Small intestine (tissue), 7 donors: ENCODE measurements at regions not wholly inside any gene's neighbourhood (a gene's known extent, or its start where the extent isn't known, plus 50 kb on each side); places are given as distances from the start of the nearest gene placed in this dataset.
"Not testable (repeated sequence)": the region's sequence is repeated elsewhere in the genome, so short reads cannot be mapped to it uniquely, and the experiment has no call there.

ENCODE experiments used
- DNase-seq, 2 donors: peaks; one replicate each; pipeline versions ENCODE4 v3.0.0 to v3.0.0-alpha.2; 2013
- FAIRE-seq: peaks from 2 replicates; lab custom pipeline; 2012; peaks lifted over from hg19 to GRCh38; lab: Jason Lieb, UNC
- H3K27ac ChIP-seq, 3 donors: one replicate each; pipeline ENCODE4 v1.5.1; 2013; ENCODE audit warnings: low read length in 2 of 3, mild to moderate bottlenecking in 2 of 3, control low read depth in 1 of 3, inconsistent platforms in 1 of 3, low read depth in 1 of 3, moderate library complexity in 1 of 3
- H3K27me3 ChIP-seq, 3 donors: one replicate each; pipeline ENCODE4 v1.6.1; 2013; ENCODE audit warnings: low read length in 3 of 3, inconsistent platforms in 1 of 3; ENCODE audit not compliant: control insufficient read depth in 3 of 3, insufficient read depth in 3 of 3
- H3K36me3 ChIP-seq, 3 donors: one replicate each; pipeline ENCODE4 v1.6.1; 2013; ENCODE audit warnings: low read length in 3 of 3, inconsistent platforms in 1 of 3, low read depth in 1 of 3, mild to moderate bottlenecking in 1 of 3, moderate library complexity in 1 of 3; ENCODE audit not compliant: control insufficient read depth in 3 of 3, insufficient read depth in 2 of 3
- H3K4me1 ChIP-seq, 3 donors: one replicate each; pipeline ENCODE4 v1.6.1; 2013; ENCODE audit warnings: low read length in 2 of 3, inconsistent platforms in 1 of 3, low read depth in 1 of 3, mild to moderate bottlenecking in 1 of 3, moderate library complexity in 1 of 3; ENCODE audit not compliant: control insufficient read depth in 3 of 3, insufficient read depth in 2 of 3
- H3K4me3 ChIP-seq, 3 donors: one replicate each; pipeline ENCODE4 v1.5.1; 2013; ENCODE audit warnings: low read length in 3 of 3, control low read depth in 1 of 3, inconsistent platforms in 1 of 3, low read depth in 1 of 3, mild to moderate bottlenecking in 1 of 3, moderate library complexity in 1 of 3
- H3K9me3 ChIP-seq, 2 donors: one replicate each; pipeline ENCODE4 v1.6.1; 2013; ENCODE audit warnings: low read depth in 1 of 2, low read length in 1 of 2; ENCODE audit not compliant: control insufficient read depth in 2 of 2, insufficient read depth in 1 of 2
- WGBS, 3 donors: extraction: QIAGEN DNeasy Blood & Tissue Kit; methylation state at CpG; one replicate each; pipeline ENCODE4 v1.1.7; 2013; 5-methylcytosine and 5-hydroxymethylcytosine counted together
- donor health status: healthy with polysubstance abuse.
- donor health status: control.
- donor health status: control.
- donor health status: Bipolar disorder and iron deficiency.
- donor health status: healthy.

DNA sequence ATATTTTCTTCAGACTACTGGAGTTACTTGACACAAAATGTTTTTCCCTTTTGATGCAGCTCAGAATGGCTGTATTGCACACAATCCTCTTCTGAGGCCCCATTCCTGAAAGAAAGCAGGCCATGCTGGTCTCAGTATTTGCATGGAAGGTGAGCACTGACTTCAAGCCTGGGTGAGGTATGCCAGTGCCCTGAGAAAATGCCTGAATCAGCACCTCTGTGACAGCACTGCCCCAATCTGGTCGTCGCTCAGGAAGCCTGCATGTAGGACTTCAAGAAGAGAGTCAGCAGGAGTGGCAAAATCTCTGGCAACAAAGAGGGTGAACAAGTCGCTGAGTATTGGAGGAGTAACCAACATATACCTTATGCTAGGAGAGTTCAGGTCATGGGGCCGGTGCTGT is 425.2 kb upstream of the PIK3R1 start:
- no peak for DNase-seq
- WGBS, 3 donors = 81 to 95% (median 91%) methylated on average over 4 of the region's 4 CpGs
- no peaks in the 10 kb centered on the region for H3K27me3 ChIP-seq
- H3K9me3 ChIP-seq = no peaks in the 10 kb centered on the region
- FAIRE-seq = no peak
- H3K4me1 ChIP-seq = no peaks in the 10 kb centered on the region
- H3K36me3 ChIP-seq = no peaks in the 10 kb centered on the region
- no peak overlapping the region for H3K4me3 ChIP-seq
- H3K27ac ChIP-seq = no peak overlapping the region

DNA sequence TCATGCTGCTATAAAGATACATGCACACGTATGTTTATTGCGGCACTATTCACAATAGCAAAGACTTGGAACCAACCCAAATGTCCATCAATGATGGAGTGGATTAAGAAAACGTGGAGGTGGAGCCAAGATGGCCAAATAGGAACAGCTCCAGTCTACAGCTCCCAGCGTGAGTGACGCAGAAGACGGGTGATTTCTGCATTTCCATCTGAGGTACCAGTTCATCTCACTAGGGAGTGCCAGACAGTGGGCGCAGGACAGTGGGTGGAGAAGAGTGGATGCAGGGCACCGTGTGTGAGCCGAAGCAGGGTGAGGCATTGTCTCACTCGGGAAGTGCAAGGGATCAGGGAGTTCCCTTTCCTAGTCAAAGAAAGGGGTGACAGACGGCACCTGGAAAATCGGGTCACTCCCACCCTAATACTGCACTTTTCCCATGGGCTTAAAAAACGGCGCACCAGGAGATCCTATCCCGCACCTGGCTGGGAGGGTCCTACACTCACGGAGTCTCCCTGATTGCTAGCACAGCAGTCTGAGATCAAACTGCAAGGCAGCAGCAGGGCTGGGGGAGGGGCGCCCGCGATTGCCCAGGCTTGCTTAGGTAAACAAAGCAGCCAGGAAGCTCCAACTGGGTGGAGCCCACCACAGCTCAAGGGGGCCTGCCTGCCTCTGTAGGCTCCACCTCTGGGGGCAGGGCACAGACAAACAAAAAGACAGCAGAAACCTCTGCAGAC is 435.5 kb upstream of the PIK3R1 start:
- H3K4me1 ChIP-seq, FAIRE-seq, H3K27me3 ChIP-seq, H3K9me3 ChIP-seq, H3K4me3 ChIP-seq, H3K36me3 ChIP-seq, DNase-seq, H3K27ac ChIP-seq: not testable (repeated sequence)
- 73 to 88% (median 82%) methylated on average over 16 to 19 of the region's 19 CpGs for WGBS, 3 donors

DNA sequence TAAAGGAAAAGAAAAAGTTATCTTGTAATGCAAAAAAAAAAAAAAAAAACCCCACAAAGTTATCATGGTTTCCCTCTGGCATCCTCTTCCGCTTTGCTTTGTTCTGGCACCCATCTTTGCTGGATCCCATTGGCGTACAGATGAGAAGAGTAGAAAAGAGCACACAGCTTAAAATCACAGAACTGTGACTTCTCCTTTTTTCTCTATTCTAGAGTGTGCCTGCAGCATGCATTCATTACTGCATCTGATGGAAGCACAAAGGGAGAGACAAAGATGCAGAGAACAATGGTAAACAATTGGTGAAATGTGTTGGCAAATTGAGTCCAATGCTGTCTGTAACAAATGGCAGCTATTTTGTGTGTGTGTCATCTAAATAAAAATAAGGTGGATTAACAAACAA is 440.8 kb upstream of the PIK3R1 start:
- H3K36me3 ChIP-seq = no peaks in the 10 kb centered on the region

DNA sequence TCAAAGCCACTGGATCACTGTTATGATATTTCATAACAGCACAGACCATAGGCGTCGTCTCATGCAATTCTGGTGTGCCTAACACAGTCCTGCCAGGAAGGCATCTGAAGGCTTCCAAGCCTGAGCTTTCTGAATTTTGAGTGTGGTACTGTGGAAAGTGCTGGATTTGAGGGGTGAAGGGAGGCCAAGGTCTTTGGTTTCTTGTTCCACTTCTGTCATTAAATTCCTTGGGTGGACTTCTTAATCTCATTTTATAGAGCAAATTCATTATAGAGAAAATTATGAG is 441.3 kb upstream of the PIK3R1 start:
- Histone ChIP-seq H3K4me3 (no peak overlapping the region), H3K27ac (peak overlapping the region; percentile 5 to 90 (median 51)), H3K4me1 (peaks cover 2 to 38% (median 2%) of the 10 kb centered on the region in 3 donors), H3K36me3 (no peaks in the 10 kb centered on the region), H3K9me3 (no peaks in the 10 kb centered on the region), H3K27me3 (no peaks in the 10 kb centered on the region)
- no peak for FAIRE-seq
- no peak for DNase-seq
- 7 to 52% (median 27%) methylated on average over 2 of the region's 2 CpGs for WGBS, 3 donors

More for the DNA sequence above, 440.8 kb upstream of the PIK3R1 start:
- no peak overlapping the region for H3K27ac ChIP-seq
- DNase-seq = no peak
- no peak overlapping the region for H3K4me3 ChIP-seq
- H3K9me3 ChIP-seq = no peaks in the 10 kb centered on the region
- 89 to 94% (median 94%) methylated on average over 2 of the region's 2 CpGs for WGBS, 3 donors
- H3K4me1 ChIP-seq = peaks cover 2 to 35% (median 2%) of the 10 kb centered on the region in 3 donors
- FAIRE-seq = no peak
- no peaks in the 10 kb centered on the region for H3K27me3 ChIP-seq

DNA sequence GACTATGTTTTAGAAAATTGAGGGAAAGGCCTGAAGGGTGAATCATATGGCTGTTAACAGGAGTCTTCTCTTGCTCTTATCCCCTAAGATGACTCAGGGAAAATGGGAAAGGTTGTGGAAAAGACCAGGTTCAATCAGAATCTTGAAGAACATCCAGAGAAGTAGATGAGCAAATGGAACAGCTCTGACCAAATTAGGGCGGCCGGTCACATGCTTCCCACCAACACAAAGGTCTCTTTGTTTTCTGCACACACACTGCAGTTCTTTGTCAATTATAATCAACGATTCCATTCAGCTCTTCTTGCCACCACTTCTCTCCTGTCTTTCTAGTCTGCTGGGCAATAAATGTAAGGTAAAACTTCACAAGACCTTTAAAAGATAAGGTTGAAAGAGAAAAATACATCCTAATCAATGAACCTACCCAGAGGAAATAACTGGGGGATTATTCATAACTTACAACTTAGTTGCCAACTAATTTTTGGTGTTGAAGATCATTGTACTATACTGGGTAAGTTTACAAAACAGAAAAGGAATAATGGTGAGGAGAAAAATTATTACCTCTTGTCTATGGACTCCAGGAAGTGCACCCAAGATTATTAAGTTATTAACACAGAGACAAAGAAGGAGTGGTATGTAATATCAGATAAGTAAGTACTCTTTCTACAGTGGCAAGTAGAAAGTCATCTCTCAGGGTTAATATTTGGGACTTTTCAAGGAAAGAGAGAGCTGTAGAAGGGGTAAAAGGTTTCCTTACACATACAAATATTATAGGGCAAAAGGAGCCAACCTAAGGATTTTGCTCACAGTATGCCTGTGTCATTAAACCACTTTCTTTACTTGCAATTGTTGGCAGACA is 441.9 kb upstream of the PIK3R1 start:
- Histone ChIP-seq H3K27me3 (no peaks in the 10 kb centered on the region), H3K27ac (peak overlapping the region; percentile 48 to 90 (median 51)), H3K36me3 (no peaks in the 10 kb centered on the region), H3K4me3 (no peak overlapping the region), H3K4me1 (peaks cover 2 to 38% (median 2%) of the 10 kb centered on the region in 3 donors), H3K9me3 (no peaks in the 10 kb centered on the region)
- WGBS, 3 donors = 17 to 65% (median 51%) methylated on average over 3 of the region's 3 CpGs
- DNase-seq = peak; percentile 73 to 74
- no peak for FAIRE-seq

- no peak for FAIRE-seq
- no peak for DNase-seq
- H3K4me1 ChIP-seq = peaks cover 2 to 39% (median 2%) of the 10 kb centered on the region in 3 donors
- no peaks in the 10 kb centered on the region for H3K9me3 ChIP-seq
- no peaks in the 10 kb centered on the region for H3K36me3 ChIP-seq
- WGBS, 3 donors = 84 to 93% (median 89%) methylated on average over 6 of the region's 6 CpGs
- peak overlapping the region in 1 of 3 donors; percentile 51 for H3K27ac ChIP-seq
- no peaks in the 10 kb centered on the region for H3K27me3 ChIP-seq
- H3K4me3 ChIP-seq = no peak overlapping the region
Observed at GRCh38 chr5:67771791-67772190, 443.8 kb upstream of the PIK3R1 start.

DNA sequence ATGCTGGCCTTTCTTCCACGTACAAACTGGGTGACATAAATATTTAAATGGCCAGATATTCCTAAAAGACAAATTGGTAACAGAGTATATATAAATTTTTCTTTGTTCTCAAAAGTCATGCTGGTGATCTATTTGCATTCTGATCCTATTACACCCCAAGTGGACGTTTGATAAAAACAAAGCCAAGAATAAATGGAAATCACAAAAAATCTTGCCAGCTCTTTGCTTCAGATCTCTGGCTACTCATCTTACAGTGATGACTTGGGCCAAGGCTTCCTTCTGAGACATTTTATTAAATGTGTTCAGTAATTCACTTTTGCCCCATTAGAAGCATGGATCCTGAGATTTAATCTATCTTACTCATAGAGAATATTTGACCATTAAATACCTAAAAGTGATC is 444.3 kb upstream of the PIK3R1 start:
- no peaks in the 10 kb centered on the region for H3K27me3 ChIP-seq
- H3K4me1 ChIP-seq = peaks cover 2 to 43% (median 2%) of the 10 kb centered on the region in 3 donors
- no peaks in the 10 kb centered on the region for H3K9me3 ChIP-seq
- DNase-seq = no peak
- H3K27ac ChIP-seq = peak overlapping the region in 2 of 3 donors; percentile 44 to 51
- 18 to 35% (median 18%) methylated on average over 2 of the region's 2 CpGs for WGBS, 3 donors
- no peak overlapping the region for H3K4me3 ChIP-seq
- H3K36me3 ChIP-seq = no peaks in the 10 kb centered on the region
- no peak for FAIRE-seq

DNA sequence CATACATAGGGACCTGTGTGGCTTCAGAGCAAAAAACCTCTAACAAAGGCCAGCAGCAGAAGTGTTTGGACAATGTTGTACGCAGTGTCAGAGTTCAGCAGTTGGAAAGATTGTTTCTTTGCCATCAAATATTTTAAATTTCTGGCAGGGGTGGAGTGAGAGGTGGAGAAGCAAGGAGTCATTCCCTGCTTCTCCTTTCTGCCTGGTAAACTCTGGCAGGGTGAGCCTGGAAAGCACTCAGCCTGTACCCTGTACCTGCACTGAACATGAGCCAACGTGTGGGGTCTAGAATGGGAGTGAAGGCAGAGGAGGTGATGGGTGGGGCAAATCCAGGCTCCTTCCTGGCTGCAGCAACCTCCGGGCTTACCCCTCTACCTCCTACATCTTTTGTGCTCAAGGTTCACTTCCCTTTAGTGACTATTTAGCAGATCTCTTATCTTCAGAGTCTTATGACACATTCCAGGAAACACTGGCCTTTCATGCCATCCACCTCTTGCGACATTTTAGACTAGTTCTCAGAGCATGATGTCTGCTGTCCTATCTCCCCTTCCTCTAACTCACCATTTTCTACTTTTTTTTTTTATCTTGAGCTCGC is 445.0 kb upstream of the PIK3R1 start:
- no peaks in the 10 kb centered on the region for H3K36me3 ChIP-seq
- no peak overlapping the region for H3K4me3 ChIP-seq
- peak; percentile 88 to 93 for DNase-seq
- 14 to 51% (median 26%) methylated on average over 5 of the region's 5 CpGs for WGBS, 3 donors
- FAIRE-seq = no peak
- H3K4me1 ChIP-seq = peaks cover 2 to 43% (median 2%) of the 10 kb centered on the region in 3 donors
- H3K9me3 ChIP-seq = no peaks in the 10 kb centered on the region
- peak overlapping the region; percentile 44 to 77 (median 73) for H3K27ac ChIP-seq
- H3K27me3 ChIP-seq = no peaks in the 10 kb centered on the region
